ENCODE measurements at regions not wholly inside any gene's neighbourhood (a gene's known extent, or its start where the extent isn't known, plus 50 kb on each side); places are given as distances from the start of the nearest gene placed in this dataset.

DNA sequence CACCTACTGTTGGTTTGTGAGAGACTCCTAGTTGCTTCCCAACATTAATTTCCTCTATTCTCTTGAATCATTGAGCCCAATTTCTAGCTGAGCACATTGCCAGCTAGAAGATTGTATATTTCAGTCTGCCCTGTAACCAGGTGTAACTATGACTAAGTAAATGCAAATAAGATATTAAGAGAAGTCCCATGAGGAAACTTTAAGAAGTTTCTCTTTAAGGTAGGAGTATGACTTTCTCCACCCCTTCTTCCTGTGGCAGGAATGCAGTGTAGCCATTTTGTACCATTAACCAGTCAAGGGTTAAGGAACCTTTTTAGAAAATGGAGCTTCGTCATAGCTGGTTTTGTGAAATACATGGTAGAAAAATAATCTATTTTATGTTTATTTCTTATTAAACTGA lies 534.2 kb upstream of the RGS18 start:
- intact Hi-C loops (cut with DNase I) = no loop called here
- 59% methylated on average over 1 of the region's 1 CpG for whole genome bisulfite sequencing (ENCODE audit: insufficient coverage, low coverage, low lambda C conversion rate, missing lambda C conversion rate)
- no peaks in the 10 kb centered on the region for H3K27me3 ChIP-seq
- H3K36me3 ChIP-seq = no peaks in the 10 kb centered on the region
- no peaks in the 10 kb centered on the region for H3K9me3 ChIP-seq
- ATAC-seq (no peak), DNase-seq (no peak)
- no peak overlapping the region for H3K4me3 ChIP-seq
- H3K4me1 ChIP-seq = no peaks in the 10 kb centered on the region
- TF ChIP-seq, protein P1, sequence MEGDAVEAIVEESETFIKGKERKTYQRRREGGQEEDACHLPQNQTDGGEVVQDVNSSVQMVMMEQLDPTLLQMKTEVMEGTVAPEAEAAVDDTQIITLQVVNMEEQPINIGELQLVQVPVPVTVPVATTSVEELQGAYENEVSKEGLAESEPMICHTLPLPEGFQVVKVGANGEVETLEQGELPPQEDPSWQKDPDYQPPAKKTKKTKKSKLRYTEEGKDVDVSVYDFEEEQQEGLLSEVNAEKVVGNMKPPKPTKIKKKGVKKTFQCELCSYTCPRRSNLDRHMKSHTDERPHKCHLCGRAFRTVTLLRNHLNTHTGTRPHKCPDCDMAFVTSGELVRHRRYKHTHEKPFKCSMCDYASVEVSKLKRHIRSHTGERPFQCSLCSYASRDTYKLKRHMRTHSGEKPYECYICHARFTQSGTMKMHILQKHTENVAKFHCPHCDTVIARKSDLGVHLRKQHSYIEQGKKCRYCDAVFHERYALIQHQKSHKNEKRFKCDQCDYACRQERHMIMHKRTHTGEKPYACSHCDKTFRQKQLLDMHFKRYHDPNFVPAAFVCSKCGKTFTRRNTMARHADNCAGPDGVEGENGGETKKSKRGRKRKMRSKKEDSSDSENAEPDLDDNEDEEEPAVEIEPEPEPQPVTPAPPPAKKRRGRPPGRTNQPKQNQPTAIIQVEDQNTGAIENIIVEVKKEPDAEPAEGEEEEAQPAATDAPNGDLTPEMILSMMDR (IDR thresholded peaks at IDR 0.05) = no peak
- TF ChIP-seq POLR2A (IDR thresholded peaks at IDR 0.05) = no peak
- no peak overlapping the region for H3K27ac ChIP-seq

DNA sequence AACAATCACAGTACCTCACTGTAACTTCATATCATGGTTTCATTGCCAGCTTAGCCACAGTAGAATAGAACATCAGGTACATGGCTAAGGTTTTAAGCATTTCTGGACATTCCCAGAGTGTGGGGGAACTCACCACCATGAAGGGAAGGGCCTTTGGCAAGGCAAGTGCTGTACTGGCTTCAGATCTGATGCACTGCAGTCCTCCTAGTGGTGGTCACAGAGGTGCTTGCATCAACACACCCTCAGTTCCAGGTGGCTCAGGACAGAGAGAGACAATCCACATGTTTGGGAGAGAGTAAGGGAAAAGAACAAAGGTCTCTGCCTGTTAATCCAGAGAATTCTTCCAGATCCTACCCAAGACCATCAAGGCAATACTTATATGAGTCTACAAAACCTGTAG lies 528.4 kb upstream of the RGS18 start:
- no peak for ATAC-seq
- no peaks in the 10 kb centered on the region for H3K9me3 ChIP-seq

DNA sequence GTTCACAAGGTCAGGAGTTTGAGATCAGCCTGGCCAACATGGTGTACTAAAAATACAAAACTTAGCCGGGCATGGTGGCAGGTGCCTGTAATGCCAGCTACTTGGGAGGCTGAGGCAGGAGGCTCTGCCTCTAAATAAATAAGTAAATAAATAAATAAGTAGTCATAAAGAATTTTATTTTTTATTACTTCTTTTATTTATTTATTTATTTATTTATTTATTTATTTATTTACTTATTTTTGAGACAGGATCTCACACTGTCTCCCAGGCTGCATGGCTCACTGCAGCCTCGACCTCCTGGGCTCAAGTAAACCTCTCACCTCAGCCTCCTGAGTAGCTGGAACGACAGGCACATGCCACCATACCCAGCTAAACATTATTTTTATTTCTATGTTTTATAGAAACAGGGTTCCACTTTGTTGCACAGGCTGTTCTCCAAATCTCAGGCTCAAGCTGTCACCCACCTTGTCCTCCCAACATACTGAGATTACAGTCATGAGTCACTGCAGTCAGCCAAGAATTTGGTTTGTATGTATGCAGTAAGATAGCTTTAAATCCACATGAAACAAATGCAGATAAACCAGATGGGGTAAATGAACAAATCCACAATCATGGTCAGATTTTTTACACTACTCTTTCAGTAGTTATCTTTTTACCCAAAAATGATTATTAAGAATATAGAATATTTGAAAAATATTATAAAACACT lies 523.3 kb upstream of the RGS18 start:
- Histone ChIP-seq H3K4me1 (no peaks in the 10 kb centered on the region), H3K36me3 (no peaks in the 10 kb centered on the region), H3K27me3 (no peaks in the 10 kb centered on the region), H3K27ac (no peak overlapping the region), H3K9me3 (no peaks in the 10 kb centered on the region), H3K4me3 (no peak overlapping the region)
- DNase-seq = no peak
- TF ChIP-seq, protein P1 (IDR thresholded peaks at IDR 0.05) = no peak
- TF ChIP-seq POLR2A (IDR thresholded peaks at IDR 0.05) = no peak
- intact Hi-C loops (cut with DNase I) = no loop called here
- ATAC-seq = no peak
- 48% methylated on average over 3 of the region's 3 CpGs for WGBS (ENCODE audit: insufficient coverage, low coverage, low lambda C conversion rate, missing lambda C conversion rate)

More for the DNA sequence above, 528.4 kb upstream of the RGS18 start:
- Histone ChIP-seq H3K36me3 (no peaks in the 10 kb centered on the region), H3K27ac (no peak overlapping the region), H3K4me3 (no peak overlapping the region), H3K27me3 (no peaks in the 10 kb centered on the region), H3K4me1 (no peaks in the 10 kb centered on the region)
- intact Hi-C loops (cut with DNase I) = no loop called here
- TF ChIP-seq, protein P1 (IDR thresholded peaks at IDR 0.05) = no peak
- TF ChIP-seq POLR2A (IDR thresholded peaks at IDR 0.05) = no peak
- DNase-seq = no peak

DNA sequence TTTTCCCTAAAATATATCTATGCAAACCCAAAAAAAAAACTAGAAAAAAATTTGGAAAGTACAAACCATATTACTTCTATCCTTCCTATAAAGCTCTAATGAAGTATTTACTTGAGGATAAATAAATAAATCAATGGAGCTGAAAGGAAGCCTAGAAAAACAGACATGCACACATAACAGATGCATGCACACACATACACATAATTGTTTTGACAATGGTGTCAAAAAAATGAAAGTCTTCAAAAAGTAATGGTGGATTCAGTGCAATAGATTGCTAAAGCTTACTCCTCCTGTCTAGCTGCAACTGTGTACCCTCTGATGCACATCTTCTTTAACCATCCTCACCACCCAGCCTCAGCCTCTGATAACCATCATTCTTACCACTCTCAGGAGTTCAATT lies 521.9 kb upstream of the RGS18 start:
- Histone ChIP-seq H3K27ac (no peak overlapping the region), H3K4me3 (no peak overlapping the region), H3K9me3 (no peaks in the 10 kb centered on the region), H3K27me3 (no peaks in the 10 kb centered on the region), H3K4me1 (no peaks in the 10 kb centered on the region), H3K36me3 (no peaks in the 10 kb centered on the region)
- intact Hi-C loops (cut with DNase I) = no loop called here
- TF ChIP-seq, protein P1 (IDR thresholded peaks at IDR 0.05) = no peak
- TF ChIP-seq POLR2A (IDR thresholded peaks at IDR 0.05) = no peak
- DNase-seq = no peak
- ATAC-seq = no peak
